Fibroblast of lung (primary cell): ENCODE measurements at regions not wholly inside any gene's neighbourhood (a gene's known extent, or its start where the extent isn't known, plus 50 kb on each side); places are given as distances from the start of the nearest gene placed in this dataset.
A peak's percentile ranks its signal among the peaks of the same experiment; 100 is the strongest.

ENCODE experiments used
- DNase-seq, 2 donors: peaks; one replicate each; pipeline versions ENCODE4 v3.0.0 to v3.0.0-alpha.2; 2010; ENCODE audit warnings: low read depth in 2 of 2
- H2AFZ ChIP-seq: 2 replicates; pipeline ENCODE4 v1.5.1; 2012; ENCODE audit warnings: low read length, control low read depth, inconsistent platforms
- H3K27ac ChIP-seq: 2 replicates; pipeline ENCODE4 v1.5.1; 2011; ENCODE audit warnings: low read length, control low read depth; ENCODE audit not compliant: insufficient read depth
- H3K27me3 ChIP-seq: 2 replicates; pipeline ENCODE4 v1.5.1; 2011; ENCODE audit warnings: mild to moderate bottlenecking, low read length; ENCODE audit not compliant: control insufficient read depth, insufficient read depth
- H3K36me3 ChIP-seq: 2 replicates; pipeline ENCODE4 v1.5.1; 2011; ENCODE audit warnings: low read length; ENCODE audit not compliant: control insufficient read depth, insufficient read depth
- H3K4me1 ChIP-seq: 2 replicates; pipeline ENCODE4 v1.5.1; 2011; ENCODE audit warnings: low read length; ENCODE audit not compliant: control insufficient read depth, insufficient read depth; ENCODE audit errors: extremely low read depth
- H3K4me2 ChIP-seq: 2 replicates; pipeline ENCODE4 v1.5.1; 2011; ENCODE audit warnings: low read length, control low read depth; ENCODE audit not compliant: insufficient read depth; ENCODE audit errors: extremely low read depth
- H3K4me3 ChIP-seq, 4 experiments: fragments of 200-600 bp in 1 of 4; sonication (generic) in 1 of 4; replicated peaks in 1 of 4; 2 replicates each; pipeline ENCODE4 v1.5.1; 2011 to 2016; ENCODE audit warnings: low read length in 4 of 4, low read depth in 3 of 4, mild to moderate bottlenecking in 3 of 4, control low read depth in 2 of 4, inconsistent platforms in 1 of 4, mixed read lengths in 1 of 4; ENCODE audit not compliant: insufficient read depth in 1 of 4; ENCODE audit errors: control extremely low read depth in 1 of 4
- H3K79me2 ChIP-seq: 2 replicates; pipeline ENCODE4 v1.5.1; 2012; ENCODE audit warnings: mild to moderate bottlenecking, low read length, inconsistent platforms; ENCODE audit not compliant: control insufficient read depth, insufficient read depth
- H3K9ac ChIP-seq: 2 replicates; pipeline ENCODE4 v1.5.1; 2011; ENCODE audit warnings: mild to moderate bottlenecking, low read length, control low read depth; ENCODE audit not compliant: insufficient read depth
- H3K9me3 ChIP-seq: 2 replicates; pipeline ENCODE4 v1.5.1; 2012; ENCODE audit warnings: low read depth, low read length; ENCODE audit not compliant: control insufficient read depth, insufficient read depth
- H4K20me1 ChIP-seq: 2 replicates; pipeline ENCODE4 v1.5.1; 2011; ENCODE audit warnings: low read length; ENCODE audit not compliant: control insufficient read depth, insufficient read depth; ENCODE audit errors: extremely low read depth
- EZH2 ChIP-seq: IDR thresholded peaks from 2 replicates; pipeline ENCODE4 v1.5.1; 2012; ENCODE audit warnings: low read length, control low read depth, mild to moderate bottlenecking; ENCODE audit errors: missing control alignments
- TF ChIP-seq, protein P1 (sequence below), 2 donors: IDR thresholded peaks in 1 of 2; conservative IDR thresholded peaks in 1 of 2; 1 replicate in 1 of 2; 2 replicates in 1 of 2; pipeline ENCODE4 v1.5.1; 2011 to 2012; ENCODE audit warnings: low read length in 2 of 2, control low read depth in 1 of 2, inconsistent platforms in 1 of 2, low read depth in 1 of 2, mild to moderate bottlenecking in 1 of 2

DNA sequence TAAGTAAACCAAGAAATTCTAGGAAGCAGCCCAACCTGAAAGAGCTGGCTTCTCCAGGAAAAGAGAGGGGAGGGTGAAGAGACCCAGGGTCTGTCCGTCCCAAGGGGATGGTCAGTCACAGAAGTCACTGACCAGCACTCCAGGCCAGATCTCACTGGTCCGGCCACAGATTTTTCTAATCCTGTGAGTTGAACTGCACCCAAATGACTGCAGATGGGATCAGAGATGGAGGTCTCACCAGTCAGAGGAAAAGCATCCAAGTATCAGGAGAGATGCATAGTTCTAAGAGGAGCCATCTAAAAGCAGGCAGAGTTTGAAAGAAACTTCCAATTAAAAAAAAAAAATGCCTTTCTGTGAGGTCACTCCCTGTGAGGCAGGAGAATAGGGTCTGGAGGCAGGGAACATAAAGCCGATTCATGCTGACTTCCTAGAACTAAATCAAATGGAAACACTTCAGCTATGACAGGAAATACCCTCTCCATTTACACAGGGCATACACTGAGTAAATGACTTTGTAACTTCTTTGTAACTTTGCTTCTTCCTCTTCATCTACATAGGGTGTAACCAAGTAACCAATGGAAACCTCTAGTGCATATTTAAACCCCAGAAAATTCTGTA, 144.5 kb downstream of the CCDC34 start:
- Histone ChIP-seq H3K4me3 (no peak overlapping the region), H3K9me3 (no peaks in the 10 kb centered on the region), H4K20me1 (no peaks in the 10 kb centered on the region), H3K4me1 (peaks cover 28% of the 10 kb centered on the region), H3K27me3 (no peaks in the 10 kb centered on the region), H3K36me3 (no peaks in the 10 kb centered on the region), H3K79me2 (no peaks in the 10 kb centered on the region), H3K27ac (peak overlapping the region; percentile 86), H3K4me2 (peak overlapping the region; percentile 39), H3K9ac (no peak overlapping the region), H2AFZ (no peak overlapping the region)
- peak; percentile 56 to 99 for DNase-seq
- no peak for TF ChIP-seq EZH2
- TF ChIP-seq, protein P1, sequence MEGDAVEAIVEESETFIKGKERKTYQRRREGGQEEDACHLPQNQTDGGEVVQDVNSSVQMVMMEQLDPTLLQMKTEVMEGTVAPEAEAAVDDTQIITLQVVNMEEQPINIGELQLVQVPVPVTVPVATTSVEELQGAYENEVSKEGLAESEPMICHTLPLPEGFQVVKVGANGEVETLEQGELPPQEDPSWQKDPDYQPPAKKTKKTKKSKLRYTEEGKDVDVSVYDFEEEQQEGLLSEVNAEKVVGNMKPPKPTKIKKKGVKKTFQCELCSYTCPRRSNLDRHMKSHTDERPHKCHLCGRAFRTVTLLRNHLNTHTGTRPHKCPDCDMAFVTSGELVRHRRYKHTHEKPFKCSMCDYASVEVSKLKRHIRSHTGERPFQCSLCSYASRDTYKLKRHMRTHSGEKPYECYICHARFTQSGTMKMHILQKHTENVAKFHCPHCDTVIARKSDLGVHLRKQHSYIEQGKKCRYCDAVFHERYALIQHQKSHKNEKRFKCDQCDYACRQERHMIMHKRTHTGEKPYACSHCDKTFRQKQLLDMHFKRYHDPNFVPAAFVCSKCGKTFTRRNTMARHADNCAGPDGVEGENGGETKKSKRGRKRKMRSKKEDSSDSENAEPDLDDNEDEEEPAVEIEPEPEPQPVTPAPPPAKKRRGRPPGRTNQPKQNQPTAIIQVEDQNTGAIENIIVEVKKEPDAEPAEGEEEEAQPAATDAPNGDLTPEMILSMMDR (conservative IDR thresholded peaks at IDR 0.05 in 1 of 2, IDR thresholded peaks at IDR 0.05 in 1 of 2; ENCODE audit: low read depth in 1 of 2, low read length in 2 of 2): no peak

DNA sequence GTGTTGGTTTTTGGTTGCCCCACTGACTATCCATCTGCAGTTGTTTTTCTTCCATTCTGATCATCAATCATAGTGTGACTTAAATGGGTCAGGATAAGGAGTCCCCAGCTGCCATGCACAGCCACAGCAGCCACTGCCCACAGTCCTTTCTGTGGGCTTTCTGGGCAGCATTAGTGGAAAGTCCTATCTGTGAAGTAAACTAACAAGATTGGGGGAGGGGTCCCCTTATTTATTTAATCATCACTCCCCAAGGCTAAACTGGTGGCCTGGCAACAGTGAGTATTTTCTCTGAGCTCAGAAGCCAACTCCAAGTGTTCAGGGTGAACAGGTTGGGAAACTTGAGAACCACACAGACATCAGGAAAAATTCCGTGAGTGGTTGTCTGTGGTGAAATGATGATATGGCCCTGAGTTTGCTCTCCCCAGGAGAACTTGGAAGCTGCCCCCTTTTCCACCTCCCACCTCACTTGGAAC, 145.0 kb downstream of the CCDC34 start:
- no peak overlapping the region for H3K4me3 ChIP-seq
- DNase-seq: peak in 1 of 2 donors; percentile 100

DNA sequence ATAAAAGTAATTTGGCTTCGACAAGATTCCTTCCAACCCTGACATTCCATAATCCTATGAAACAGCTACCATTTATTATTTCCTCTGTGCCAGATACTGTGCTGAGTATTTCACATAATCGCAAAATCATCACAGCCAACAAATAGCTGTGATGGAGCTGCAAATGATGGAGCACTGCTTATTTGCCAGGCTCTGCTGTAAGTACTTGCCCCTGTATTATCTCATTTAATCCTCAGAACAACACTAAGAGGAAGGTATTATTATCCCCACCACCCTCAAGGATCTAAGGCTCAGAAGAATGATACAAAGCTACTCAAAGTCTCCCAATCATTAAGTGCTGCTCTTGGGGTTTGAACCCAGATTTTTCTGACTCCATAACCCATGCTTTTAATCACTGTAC, 145.5 kb downstream of the CCDC34 start:
- Histone ChIP-seq H3K4me2 (no peak overlapping the region), H3K36me3 (no peaks in the 10 kb centered on the region), H3K79me2 (no peaks in the 10 kb centered on the region), H3K27me3 (no peaks in the 10 kb centered on the region), H3K9ac (no peak overlapping the region), H3K4me3 (no peak overlapping the region), H3K4me1 (peaks cover 36% of the 10 kb centered on the region), H3K27ac (peak overlapping the region; percentile 86), H4K20me1 (no peaks in the 10 kb centered on the region), H3K9me3 (no peaks in the 10 kb centered on the region), H2AFZ (no peak overlapping the region)
- no peak for DNase-seq
- TF ChIP-seq EZH2: no peak
- TF ChIP-seq, protein P1 (conservative IDR thresholded peaks at IDR 0.05 in 1 of 2, IDR thresholded peaks at IDR 0.05 in 1 of 2; ENCODE audit: low read depth in 1 of 2, low read length in 2 of 2): no peak

More for the DNA sequence above, 145.0 kb downstream of the CCDC34 start:
- no peaks in the 10 kb centered on the region for H3K36me3 ChIP-seq
- H3K27me3 ChIP-seq: no peaks in the 10 kb centered on the region
- peaks cover 33% of the 10 kb centered on the region for H3K4me1 ChIP-seq
- H2AFZ ChIP-seq: no peak overlapping the region
- H3K9me3 ChIP-seq: no peaks in the 10 kb centered on the region
- no peaks in the 10 kb centered on the region for H3K79me2 ChIP-seq
- peak overlapping the region; percentile 86 for H3K27ac ChIP-seq
- no peak overlapping the region for H3K9ac ChIP-seq
- no peak for TF ChIP-seq EZH2
- TF ChIP-seq, protein P1 (conservative IDR thresholded peaks at IDR 0.05 in 1 of 2, IDR thresholded peaks at IDR 0.05 in 1 of 2; ENCODE audit: low read depth in 1 of 2, low read length in 2 of 2): no peak
- H4K20me1 ChIP-seq: no peaks in the 10 kb centered on the region
- peak overlapping the region; percentile 39 for H3K4me2 ChIP-seq
